NOMO-1 treated with dmso at 0.1 percent for 144 hours (cell line): ENCODE measurements at regions not wholly inside any gene's neighbourhood (a gene's known extent, or its start where the extent isn't known, plus 50 kb on each side); places are given as distances from the start of the nearest gene placed in this dataset.
A peak's percentile ranks its signal among the peaks of the same experiment; 100 is the strongest.

ENCODE experiments used
- DNase-seq: peaks from one replicate; lab custom pipeline; 2025; ENCODE audit not compliant: unreplicated experiment; lab: John Stamatoyannopoulos, UW

GRCh38 chr6:14969126-14969525 lies 276.7 kb upstream of the JARID2 start:
- DNase-seq = no peak

GRCh38 chr6:14972379-14973067 lies 273.3 kb upstream of the JARID2 start:
- DNase-seq = no peak

GRCh38 chr6:14974372-14974771 lies 271.5 kb upstream of the JARID2 start:
- DNase-seq = no peak

- DNase-seq = no peak
Observed at GRCh38 chr6:14974792-14975470, 270.9 kb upstream of the JARID2 start.

- DNase-seq = peak; percentile 67
Observed at GRCh38 chr6:14975471-14975817, 270.4 kb upstream of the JARID2 start.

GRCh38 chr6:14977747-14978382 lies 268.0 kb upstream of the JARID2 start:
- no peak for DNase-seq

GRCh38 chr6:14981960-14982359 lies 263.9 kb upstream of the JARID2 start:
- peak; percentile 76 for DNase-seq

- DNase-seq = no peak
Observed at GRCh38 chr6:14983599-14984518, 262.0 kb upstream of the JARID2 start.

GRCh38 chr6:14984519-14984853 lies 261.4 kb upstream of the JARID2 start:
- DNase-seq = no peak

- DNase-seq = no peak
Observed at GRCh38 chr6:14985366-14985765, 260.5 kb upstream of the JARID2 start.

GRCh38 chr6:14986370-14986769 lies 259.5 kb upstream of the JARID2 start:
- no peak for DNase-seq

- no peak for DNase-seq
Observed at GRCh38 chr6:14987490-14987889, 258.4 kb upstream of the JARID2 start.

- DNase-seq = no peak
Observed at GRCh38 chr6:14992382-14992781, 253.5 kb upstream of the JARID2 start.

- no peak for DNase-seq
Observed at GRCh38 chr6:14995208-14995607, 250.7 kb upstream of the JARID2 start.

GRCh38 chr6:14995966-14996602 lies 249.8 kb upstream of the JARID2 start:
- DNase-seq = no peak

- DNase-seq = no peak
Observed at GRCh38 chr6:14996892-14997291, 249.0 kb upstream of the JARID2 start.

- no peak for DNase-seq
Observed at GRCh38 chr6:14997507-14997906, 248.4 kb upstream of the JARID2 start.

GRCh38 chr6:14999106-14999505 lies 246.8 kb upstream of the JARID2 start:
- no peak for DNase-seq

GRCh38 chr6:15001326-15001910 lies 244.5 kb upstream of the JARID2 start:
- DNase-seq = no peak

- DNase-seq = no peak
Observed at GRCh38 chr6:15008269-15008668, 237.6 kb upstream of the JARID2 start.

- no peak for DNase-seq
Observed at GRCh38 chr6:15014958-15015357, 230.9 kb upstream of the JARID2 start.
